Colonic mucosa (tissue), 4 donors: ENCODE measurements at regions not wholly inside any gene's neighbourhood (a gene's known extent, or its start where the extent isn't known, plus 50 kb on each side); places are given as distances from the start of the nearest gene placed in this dataset.

ENCODE experiments used
- DNase-seq: peaks from one replicate; pipeline ENCODE4 v3.0.0-alpha.2; 2020
- H3K27ac ChIP-seq: fragments of 200-600 bp; one replicate; pipeline ENCODE4 v1.8.0; 2021
- H3K27me3 ChIP-seq: fragments of 200-600 bp; one replicate; pipeline ENCODE4 v1.8.0; 2021
- H3K36me3 ChIP-seq: fragments of 200-600 bp; one replicate; pipeline ENCODE4 v1.8.0; 2021
- H3K4me1 ChIP-seq: fragments of 200-600 bp; one replicate; pipeline ENCODE4 v1.8.0; 2021; ENCODE audit warnings: mild to moderate bottlenecking
- H3K4me3 ChIP-seq: fragments of 200-600 bp; one replicate; pipeline ENCODE4 v1.8.0; 2021
- H3K9ac ChIP-seq, 2 donors: one replicate each; pipeline ENCODE4 v1.7.0; 2013; ENCODE audit warnings: control low read depth in 2 of 2, low read depth in 2 of 2, low read length in 2 of 2
- H3K9me3 ChIP-seq: fragments of 200-600 bp; one replicate; pipeline ENCODE4 v1.8.0; 2021
- CTCF ChIP-seq: fragments of 200-600 bp; IDR thresholded peaks from one replicate; pipeline ENCODE4 v1.8.0; 2022; ENCODE audit warnings: antibody characterized with exemption, mild to moderate bottlenecking
- intact Hi-C: fragments of 100-400 bp; cut with DNase I; formaldehyde crosslinking; loops from one replicate; pipeline ENCODE4 v1.14.1; 2022
- donor health status: healthy.
- donor health status: DM: no; HTN: no; CAD: no.
- donor health status: DM: no; HTN: no; CAD: no.

- Histone ChIP-seq H3K9ac (no peak overlapping the region), H3K27me3 (no peaks in the 10 kb centered on the region), H3K36me3 (no peaks in the 10 kb centered on the region), H3K9me3 (no peaks in the 10 kb centered on the region), H3K27ac (no peak overlapping the region), H3K4me3 (no peak overlapping the region), H3K4me1 (no peaks in the 10 kb centered on the region)
- DNase-seq, result no peak
- intact Hi-C loops, result no loop called here
- TF ChIP-seq CTCF, result no peak
These were observed 80.9 kb upstream of the AJAP1 start for GRCh38 chr1:4573526-4573925.

DNA sequence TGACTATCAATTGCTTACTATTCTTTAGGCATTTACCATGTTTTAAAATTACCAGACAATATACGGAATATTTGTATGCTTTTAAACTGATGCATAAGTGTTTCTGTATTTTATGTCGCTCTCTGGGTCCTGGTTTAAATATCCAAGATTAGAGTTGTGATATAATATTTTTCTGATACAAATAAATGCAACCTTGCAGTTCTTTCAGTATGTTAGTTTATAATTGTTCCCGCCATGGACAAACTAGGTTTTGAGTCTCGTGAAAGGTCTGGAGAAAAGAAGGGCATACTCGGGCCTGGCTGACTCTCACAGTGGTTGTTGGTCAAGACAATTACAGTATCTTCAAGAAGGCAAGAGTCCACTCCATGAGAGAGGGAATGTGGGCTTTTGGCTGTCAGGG, 72.6 kb upstream of the AJAP1 start:
- Histone ChIP-seq H3K9ac (no peak overlapping the region), H3K4me3 (no peak overlapping the region), H3K27ac (no peak overlapping the region), H3K27me3 (no peaks in the 10 kb centered on the region), H3K9me3 (no peaks in the 10 kb centered on the region), H3K36me3 (no peaks in the 10 kb centered on the region), H3K4me1 (no peaks in the 10 kb centered on the region)
- intact Hi-C loops, result no loop called here
- no peak for DNase-seq
- no peak for TF ChIP-seq CTCF

DNA sequence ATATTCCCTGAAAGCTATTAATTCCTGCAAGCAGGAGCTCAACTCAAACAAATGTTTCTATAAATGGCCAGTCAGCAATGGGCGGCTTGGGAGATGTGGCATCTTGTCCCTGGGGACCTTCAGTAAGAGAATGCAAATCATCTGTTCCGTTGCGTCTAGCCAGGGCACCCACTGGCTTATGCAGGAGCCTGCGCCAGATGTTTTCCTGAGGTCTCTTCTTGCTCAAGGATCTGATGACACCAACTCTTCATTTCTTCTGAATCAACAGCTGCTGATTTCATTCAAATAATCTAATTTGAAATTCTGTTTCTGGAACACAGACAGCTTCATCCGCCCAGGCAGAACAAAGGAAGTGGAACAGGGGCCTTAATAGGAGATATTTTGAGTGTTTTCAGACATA, 70.0 kb upstream of the AJAP1 start:
- Histone ChIP-seq H3K9me3 (no peaks in the 10 kb centered on the region), H3K27ac (no peak overlapping the region), H3K9ac (no peak overlapping the region), H3K36me3 (no peaks in the 10 kb centered on the region), H3K4me3 (no peak overlapping the region), H3K27me3 (no peaks in the 10 kb centered on the region), H3K4me1 (no peaks in the 10 kb centered on the region)
- DNase-seq, result no peak
- intact Hi-C loops, result no loop called here
- TF ChIP-seq CTCF, result no peak

DNA sequence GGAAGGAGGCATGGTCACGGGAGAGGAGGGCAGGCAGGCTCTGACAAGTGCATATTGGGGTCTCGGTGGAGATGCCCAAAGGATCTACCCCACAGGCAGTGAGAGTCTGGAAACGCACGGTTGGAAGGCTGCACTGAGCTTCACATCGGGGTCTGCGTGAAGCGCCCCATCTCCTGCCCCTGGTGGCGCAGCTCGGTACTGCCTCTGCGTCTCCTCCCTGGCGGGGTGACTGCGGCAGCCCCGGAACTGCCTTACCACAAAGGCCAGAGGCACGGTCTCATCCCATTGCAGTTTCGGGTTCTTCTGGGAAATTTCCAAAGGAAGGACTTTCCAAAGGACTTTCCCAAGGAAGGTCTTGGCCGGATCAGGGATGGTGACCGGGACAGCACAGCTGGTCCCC, 69.2 kb upstream of the AJAP1 start:
- DNase-seq, result no peak
- no peak overlapping the region for H3K4me3 ChIP-seq
- no peak overlapping the region for H3K9ac ChIP-seq
- H3K27ac ChIP-seq, result no peak overlapping the region
- H3K27me3 ChIP-seq, result no peaks in the 10 kb centered on the region
- no peaks in the 10 kb centered on the region for H3K4me1 ChIP-seq
- no peaks in the 10 kb centered on the region for H3K36me3 ChIP-seq
- intact Hi-C loops, result no loop called here
- H3K9me3 ChIP-seq, result no peaks in the 10 kb centered on the region
- TF ChIP-seq CTCF, result peak; percentile 42

DNA sequence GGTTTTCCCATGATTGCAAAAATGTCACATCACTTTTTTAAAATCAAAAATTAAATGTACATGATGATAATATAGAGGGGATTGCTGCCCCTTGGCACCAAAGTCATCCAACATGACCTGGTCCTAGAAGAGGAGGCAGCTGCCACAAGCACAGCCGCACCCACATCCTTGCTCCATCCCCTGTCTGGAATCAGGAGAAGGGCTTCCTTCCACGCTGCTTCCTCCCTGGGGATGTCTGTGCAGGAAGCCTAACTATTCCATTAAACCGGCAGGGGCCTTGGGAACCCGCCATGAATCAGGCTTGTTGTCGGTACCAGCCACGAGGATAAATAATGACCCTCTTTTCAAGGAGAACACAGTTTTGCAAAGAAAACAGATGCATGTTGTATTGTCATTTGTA, 68.7 kb upstream of the AJAP1 start:
- H3K9ac ChIP-seq, result no peak overlapping the region
- H3K9me3 ChIP-seq, result no peaks in the 10 kb centered on the region
- no peak overlapping the region for H3K4me3 ChIP-seq
- intact Hi-C loops, result no loop called here
- no peaks in the 10 kb centered on the region for H3K4me1 ChIP-seq
- no peak overlapping the region for H3K27ac ChIP-seq
- TF ChIP-seq CTCF, result no peak
- DNase-seq, result no peak
- no peaks in the 10 kb centered on the region for H3K27me3 ChIP-seq
- H3K36me3 ChIP-seq, result no peaks in the 10 kb centered on the region

DNA sequence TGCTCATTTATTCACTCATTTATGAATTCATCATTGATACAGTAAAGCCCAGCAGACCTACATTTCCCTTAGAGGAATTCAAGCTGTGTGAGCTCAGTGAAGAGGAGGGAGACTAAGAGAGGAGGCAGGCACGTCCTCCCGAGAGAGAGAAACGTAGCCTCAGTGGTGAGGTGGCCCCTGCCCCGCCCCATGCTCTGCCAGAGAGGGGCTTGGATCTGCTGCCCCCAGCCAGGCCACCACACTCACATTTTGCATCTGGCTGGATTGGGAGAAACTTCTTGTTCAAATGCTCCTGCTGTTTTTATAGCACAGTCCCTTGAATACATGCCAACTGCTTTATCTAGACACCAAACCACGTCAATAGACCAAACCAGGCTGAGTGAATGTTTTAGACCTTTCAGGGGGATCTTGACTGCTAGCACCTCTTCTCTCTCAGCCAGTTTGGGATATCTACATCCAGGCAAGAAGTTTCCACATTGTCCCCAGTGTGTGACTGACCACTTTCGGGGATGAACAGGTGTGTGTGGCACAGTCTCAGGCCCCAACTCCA, 67.7 kb upstream of the AJAP1 start:
- H3K9ac ChIP-seq, result no peak overlapping the region
- H3K9me3 ChIP-seq, result no peaks in the 10 kb centered on the region
- H3K27ac ChIP-seq, result no peak overlapping the region
- H3K4me1 ChIP-seq, result no peaks in the 10 kb centered on the region
- intact Hi-C loops, result no loop called here
- DNase-seq, result no peak
- no peak for TF ChIP-seq CTCF
- H3K36me3 ChIP-seq, result no peaks in the 10 kb centered on the region
- no peaks in the 10 kb centered on the region for H3K27me3 ChIP-seq
- no peak overlapping the region for H3K4me3 ChIP-seq
